MM.1S (cell line): ENCODE measurements at regions not wholly inside any gene's neighbourhood (a gene's known extent, or its start where the extent isn't known, plus 50 kb on each side); places are given as distances from the start of the nearest gene placed in this dataset.

Source experiments
- DNase-seq: peaks from one replicate; pipeline ENCODE4 v3.0.0-alpha.2; 2015
- H2AFZ ChIP-seq: fragments of 300-600 bp; sonication (generic); 2 replicates; pipeline ENCODE4 v1.6.0; 2016; ENCODE audit warnings: antibody characterized with exemption, low read length
- H3F3A ChIP-seq: fragments of 300-600 bp; sonication (generic); 2 replicates; pipeline ENCODE4 v1.6.1; 2016; ENCODE audit warnings: mild to moderate bottlenecking, antibody characterized with exemption, low read length, moderate library complexity, mixed read lengths; ENCODE audit not compliant: insufficient read depth
- H3K27ac ChIP-seq: fragments of 300-600 bp; sonication (generic); 2 replicates; pipeline ENCODE4 v1.5.1; 2016; ENCODE audit warnings: mild to moderate bottlenecking, low read length
- H3K27me3 ChIP-seq: fragments of 300-600 bp; sonication (generic); replicated peaks from 2 replicates; pipeline ENCODE4 v1.6.0; 2016; ENCODE audit warnings: low read length; ENCODE audit not compliant: insufficient read depth
- H3K36me3 ChIP-seq: fragments of 300-600 bp; sonication (generic); replicated peaks from 2 replicates; pipeline ENCODE4 v1.6.1; 2016; ENCODE audit warnings: mild to moderate bottlenecking, low read length, mixed read lengths; ENCODE audit not compliant: insufficient read depth
- H3K4me1 ChIP-seq: fragments of 300-600 bp; sonication (generic); 2 replicates; pipeline ENCODE4 v1.6.1; 2016; ENCODE audit warnings: low read length, mixed read lengths
- H3K4me2 ChIP-seq: fragments of 300-600 bp; sonication (generic); 2 replicates; pipeline ENCODE4 v1.6.0; 2016; ENCODE audit warnings: low read depth, low read length
- H3K4me3 ChIP-seq: fragments of 300-600 bp; sonication (generic); 2 replicates; pipeline ENCODE4 v1.5.1; 2016; ENCODE audit warnings: low read length, mixed read lengths
- H3K79me2 ChIP-seq: fragments of 300-600 bp; sonication (generic); 2 replicates; pipeline ENCODE4 v1.6.1; 2016; ENCODE audit warnings: mixed run types, low read length, mixed read lengths
- H3K9ac ChIP-seq: fragments of 300-600 bp; sonication (generic); 2 replicates; pipeline ENCODE4 v1.6.1; 2016; ENCODE audit warnings: low read length, mixed read lengths
- H3K9me2 ChIP-seq: fragments of 300-600 bp; sonication (generic); replicated peaks from 2 replicates; pipeline ENCODE4 v1.6.1; 2016; ENCODE audit warnings: mild to moderate bottlenecking, low read length, mixed read lengths; ENCODE audit not compliant: insufficient read depth
- H3K9me3 ChIP-seq: fragments of 300-600 bp; sonication (generic); replicated peaks from 2 replicates; pipeline ENCODE4 v1.6.1; 2016; ENCODE audit warnings: mild to moderate bottlenecking, low read length, mixed read lengths; ENCODE audit not compliant: insufficient read depth
- H4K20me1 ChIP-seq: fragments of 300-600 bp; sonication (generic); 2 replicates; pipeline ENCODE4 v1.6.1; 2016; ENCODE audit warnings: mild to moderate bottlenecking, low read length, moderate library complexity, mixed read lengths; ENCODE audit not compliant: insufficient read depth
- EZH2 ChIP-seq: fragments of 300-600 bp; sonication (generic); optimal IDR thresholded peaks from 2 replicates; pipeline ENCODE3; 2017; ENCODE audit warnings: low read depth, mild to moderate bottlenecking, antibody characterized with exemption, low read length, mixed read lengths
- EZH2phosphoT487 ChIP-seq: fragments of 300-600 bp; sonication (generic); IDR thresholded peaks from 2 replicates; pipeline ENCODE4 v1.6.1; 2018; ENCODE audit warnings: antibody characterized with exemption, low read length
- TF ChIP-seq, protein P1 (sequence below): fragments of 300-600 bp; sonication (generic); IDR thresholded peaks from 2 replicates; pipeline ENCODE4 v1.5.1; 2016; ENCODE audit warnings: antibody characterized with exemption, low read length, mixed read lengths

GRCh38 chr12:114898159-114898558, 214.2 kb upstream of the TBX3 start:
- H3K9ac ChIP-seq: no peak overlapping the region
- no peaks in the 10 kb centered on the region for H3K79me2 ChIP-seq
- no peaks in the 10 kb centered on the region for H3F3A ChIP-seq
- H3K4me2 ChIP-seq: no peak overlapping the region
- no peak overlapping the region for H3K4me3 ChIP-seq
- H4K20me1 ChIP-seq: no peaks in the 10 kb centered on the region
- no peaks in the 10 kb centered on the region for H3K4me1 ChIP-seq
- H3K9me3 ChIP-seq: no peaks in the 10 kb centered on the region
- no peak overlapping the region for H3K27ac ChIP-seq
- H3K27me3 ChIP-seq: no peaks in the 10 kb centered on the region
- no peak for DNase-seq
- H3K9me2 ChIP-seq: no peaks in the 10 kb centered on the region
- H3K36me3 ChIP-seq: no peaks in the 10 kb centered on the region
- no peak overlapping the region for H2AFZ ChIP-seq
- TF ChIP-seq, protein P1, sequence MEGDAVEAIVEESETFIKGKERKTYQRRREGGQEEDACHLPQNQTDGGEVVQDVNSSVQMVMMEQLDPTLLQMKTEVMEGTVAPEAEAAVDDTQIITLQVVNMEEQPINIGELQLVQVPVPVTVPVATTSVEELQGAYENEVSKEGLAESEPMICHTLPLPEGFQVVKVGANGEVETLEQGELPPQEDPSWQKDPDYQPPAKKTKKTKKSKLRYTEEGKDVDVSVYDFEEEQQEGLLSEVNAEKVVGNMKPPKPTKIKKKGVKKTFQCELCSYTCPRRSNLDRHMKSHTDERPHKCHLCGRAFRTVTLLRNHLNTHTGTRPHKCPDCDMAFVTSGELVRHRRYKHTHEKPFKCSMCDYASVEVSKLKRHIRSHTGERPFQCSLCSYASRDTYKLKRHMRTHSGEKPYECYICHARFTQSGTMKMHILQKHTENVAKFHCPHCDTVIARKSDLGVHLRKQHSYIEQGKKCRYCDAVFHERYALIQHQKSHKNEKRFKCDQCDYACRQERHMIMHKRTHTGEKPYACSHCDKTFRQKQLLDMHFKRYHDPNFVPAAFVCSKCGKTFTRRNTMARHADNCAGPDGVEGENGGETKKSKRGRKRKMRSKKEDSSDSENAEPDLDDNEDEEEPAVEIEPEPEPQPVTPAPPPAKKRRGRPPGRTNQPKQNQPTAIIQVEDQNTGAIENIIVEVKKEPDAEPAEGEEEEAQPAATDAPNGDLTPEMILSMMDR: no peak
- no peak for TF ChIP-seq EZH2phosphoT487
- no peak for TF ChIP-seq EZH2

GRCh38 chr12:114895827-114896226, 211.9 kb upstream of the TBX3 start:
- H3K4me2 ChIP-seq: no peak overlapping the region
- H4K20me1 ChIP-seq: no peaks in the 10 kb centered on the region
- no peak overlapping the region for H3K9ac ChIP-seq
- H3K27me3 ChIP-seq: no peaks in the 10 kb centered on the region
- H3K27ac ChIP-seq: no peak overlapping the region
- TF ChIP-seq EZH2phosphoT487: no peak
- TF ChIP-seq EZH2: no peak
- no peak for DNase-seq
- H3K9me3 ChIP-seq: no peaks in the 10 kb centered on the region
- H3K9me2 ChIP-seq: no peaks in the 10 kb centered on the region
- no peak overlapping the region for H3K4me3 ChIP-seq
- H3K4me1 ChIP-seq: no peaks in the 10 kb centered on the region
- no peaks in the 10 kb centered on the region for H3K79me2 ChIP-seq
- H2AFZ ChIP-seq: no peak overlapping the region
- H3K36me3 ChIP-seq: no peaks in the 10 kb centered on the region
- no peaks in the 10 kb centered on the region for H3F3A ChIP-seq

DNA sequence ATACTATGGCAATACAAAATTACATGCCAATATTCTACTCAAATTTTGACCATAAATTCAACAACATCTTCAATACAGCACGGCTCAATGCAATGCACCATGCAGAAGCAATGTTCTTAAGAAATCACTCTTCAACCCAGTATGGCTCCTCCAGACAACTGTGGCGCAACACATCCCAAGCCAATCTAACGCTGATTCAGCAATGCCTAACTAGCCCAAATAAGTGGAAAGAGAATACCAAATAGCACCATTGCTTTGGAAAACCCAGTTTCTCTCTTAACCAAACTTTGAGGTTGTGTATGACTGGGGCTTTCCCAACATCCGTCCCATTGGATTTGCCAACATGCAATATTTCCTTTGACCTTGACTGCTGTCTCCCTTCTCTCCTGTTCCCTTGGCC, 211.1 kb upstream of the TBX3 start:
- Histone ChIP-seq H3K4me1 (no peaks in the 10 kb centered on the region), H3K9ac (no peak overlapping the region), H3K4me2 (no peak overlapping the region), H3K79me2 (no peaks in the 10 kb centered on the region), H3K4me3 (no peak overlapping the region), H4K20me1 (no peaks in the 10 kb centered on the region), H3K27me3 (no peaks in the 10 kb centered on the region), H3K9me3 (no peaks in the 10 kb centered on the region), H3K27ac (no peak overlapping the region), H2AFZ (no peak overlapping the region), H3K9me2 (no peaks in the 10 kb centered on the region), H3F3A (no peaks in the 10 kb centered on the region), H3K36me3 (no peaks in the 10 kb centered on the region)
- TF ChIP-seq EZH2phosphoT487: no peak
- TF ChIP-seq EZH2: no peak
- TF ChIP-seq, protein P1: no peak
- no peak for DNase-seq

GRCh38 chr12:114894076-114894475, 210.1 kb upstream of the TBX3 start:
- DNase-seq: no peak
- Histone ChIP-seq H3K4me3 (no peak overlapping the region), H3K27ac (no peak overlapping the region), H3K9me2 (no peaks in the 10 kb centered on the region), H3K79me2 (no peaks in the 10 kb centered on the region), H3F3A (no peaks in the 10 kb centered on the region), H4K20me1 (no peaks in the 10 kb centered on the region), H3K36me3 (no peaks in the 10 kb centered on the region), H2AFZ (no peak overlapping the region), H3K9ac (no peak overlapping the region), H3K9me3 (no peaks in the 10 kb centered on the region), H3K4me2 (no peak overlapping the region), H3K4me1 (no peaks in the 10 kb centered on the region), H3K27me3 (no peaks in the 10 kb centered on the region)
- no peak for TF ChIP-seq EZH2
- TF ChIP-seq EZH2phosphoT487: no peak
- TF ChIP-seq, protein P1: no peak
